Calu3 (cell line): ENCODE measurements at regions not wholly inside any gene's neighbourhood (a gene's known extent, or its start where the extent isn't known, plus 50 kb on each side); places are given as distances from the start of the nearest gene placed in this dataset.

Experiments used
- BruUV-seq: library from RNA; stranded (reverse); fragments of 400-500 nt; replicated peaks from 2 replicates; lab custom pipeline; 2021; lab: Mats Ljungman, UMichigan
- CTCF ChIA-PET: fragments of 300-600 bp; sonication (Branson Sonifier 250); formaldehyde crosslinking; loops from one replicate; lab custom pipeline; 2022; ENCODE audit warnings: antibody characterized with exemption; lab: Charles Lee
- DNase-seq: peaks from one replicate; pipeline ENCODE4 v3.0.0; 2022
- H3K27ac Mint-ChIP-seq: one replicate; pipeline ENCODE4 v1.8.0; 2022; ENCODE audit warnings: mixed read lengths; ENCODE audit not compliant: unreplicated experiment
- H3K27me3 Mint-ChIP-seq: one replicate; pipeline ENCODE4 v1.8.0; 2022; ENCODE audit warnings: mixed read lengths; ENCODE audit not compliant: unreplicated experiment
- H3K36me3 Mint-ChIP-seq: one replicate; pipeline ENCODE4 v1.8.0; 2022; ENCODE audit warnings: mild to moderate bottlenecking, moderate library complexity, mixed read lengths; ENCODE audit not compliant: insufficient read depth, unreplicated experiment
- H3K4me1 Mint-ChIP-seq: one replicate; pipeline ENCODE4 v1.8.0; 2022; ENCODE audit warnings: mild to moderate bottlenecking, low read depth, mixed read lengths; ENCODE audit not compliant: unreplicated experiment
- H3K4me3 Mint-ChIP-seq: one replicate; pipeline ENCODE4 v1.8.0; 2022; ENCODE audit warnings: mild to moderate bottlenecking, low read depth, moderate library complexity, mixed read lengths; ENCODE audit not compliant: unreplicated experiment
- H3K9me3 Mint-ChIP-seq: one replicate; pipeline ENCODE4 v1.8.0; 2022; ENCODE audit warnings: low read depth, mixed read lengths; ENCODE audit not compliant: unreplicated experiment
- intact Hi-C: fragments of 100-400 bp; cut with micrococcal nuclease; formaldehyde crosslinking; loops from one replicate; pipeline ENCODE4 v1.10.0; 2022; ENCODE audit not compliant: unreplicated experiment
- TF ChIP-seq, protein P1 (sequence below): fragments of 200-600 bp; IDR thresholded peaks from one replicate; pipeline ENCODE4 v1.8.0; 2022; ENCODE audit warnings: antibody characterized with exemption; ENCODE audit not compliant: unreplicated experiment

DNA sequence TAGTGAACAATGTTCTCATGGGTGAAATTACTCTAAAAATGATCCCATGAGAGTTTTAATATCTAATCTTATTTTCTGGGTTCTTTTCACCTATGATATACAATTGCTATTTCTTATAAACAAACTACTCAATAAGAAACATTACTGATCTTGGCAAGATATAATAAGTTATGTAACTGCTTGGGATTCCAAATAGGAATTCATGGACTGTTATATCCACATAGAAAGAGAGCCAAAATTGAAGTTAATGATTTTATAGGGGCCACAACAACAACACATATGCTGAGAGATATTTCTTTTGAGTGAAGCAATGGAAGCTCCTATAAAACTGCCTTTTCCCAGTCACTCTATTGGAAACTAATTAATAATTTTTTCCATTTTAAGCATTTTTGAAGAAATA lies 90.4 kb upstream of the TLL1 start:
- Mint-ChIP-seq H3K36me3 (no peaks in the 10 kb centered on the region), H3K4me3 (no peak overlapping the region), H3K27me3 (no peaks in the 10 kb centered on the region), H3K27ac (no peak overlapping the region), H3K9me3 (no peaks in the 10 kb centered on the region), H3K4me1 (peaks cover 12% of the 10 kb centered on the region)
- DNase-seq = no peak
- no TSS peak for BruUV-seq
- intact Hi-C loops = no loop called here
- CTCF ChIA-PET = no interaction called here
- TF ChIP-seq, protein P1, sequence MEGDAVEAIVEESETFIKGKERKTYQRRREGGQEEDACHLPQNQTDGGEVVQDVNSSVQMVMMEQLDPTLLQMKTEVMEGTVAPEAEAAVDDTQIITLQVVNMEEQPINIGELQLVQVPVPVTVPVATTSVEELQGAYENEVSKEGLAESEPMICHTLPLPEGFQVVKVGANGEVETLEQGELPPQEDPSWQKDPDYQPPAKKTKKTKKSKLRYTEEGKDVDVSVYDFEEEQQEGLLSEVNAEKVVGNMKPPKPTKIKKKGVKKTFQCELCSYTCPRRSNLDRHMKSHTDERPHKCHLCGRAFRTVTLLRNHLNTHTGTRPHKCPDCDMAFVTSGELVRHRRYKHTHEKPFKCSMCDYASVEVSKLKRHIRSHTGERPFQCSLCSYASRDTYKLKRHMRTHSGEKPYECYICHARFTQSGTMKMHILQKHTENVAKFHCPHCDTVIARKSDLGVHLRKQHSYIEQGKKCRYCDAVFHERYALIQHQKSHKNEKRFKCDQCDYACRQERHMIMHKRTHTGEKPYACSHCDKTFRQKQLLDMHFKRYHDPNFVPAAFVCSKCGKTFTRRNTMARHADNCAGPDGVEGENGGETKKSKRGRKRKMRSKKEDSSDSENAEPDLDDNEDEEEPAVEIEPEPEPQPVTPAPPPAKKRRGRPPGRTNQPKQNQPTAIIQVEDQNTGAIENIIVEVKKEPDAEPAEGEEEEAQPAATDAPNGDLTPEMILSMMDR = no peak

DNA sequence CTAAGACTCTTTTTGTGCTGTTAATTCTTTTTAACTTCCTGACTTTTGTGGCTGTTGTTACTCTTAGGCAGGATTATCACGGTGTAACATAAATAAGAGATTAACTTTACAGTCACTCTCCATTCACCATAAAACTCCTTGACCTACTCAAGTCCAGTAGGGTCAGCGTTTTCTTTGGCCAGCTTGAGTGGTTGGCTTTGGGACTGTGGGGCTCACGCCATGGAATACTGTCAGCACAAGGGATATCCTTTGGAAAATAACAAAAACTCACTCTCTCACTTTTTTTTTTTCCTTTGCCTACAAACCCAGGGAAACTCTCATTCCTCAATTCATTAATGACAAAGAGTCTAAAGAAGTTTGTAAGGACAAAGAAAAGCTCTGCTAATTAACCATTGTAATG lies 89.4 kb upstream of the TLL1 start:
- H3K27me3 Mint-ChIP-seq = no peaks in the 10 kb centered on the region
- TF ChIP-seq, protein P1 = no peak
- no peaks in the 10 kb centered on the region for H3K9me3 Mint-ChIP-seq
- peaks cover 12% of the 10 kb centered on the region for H3K4me1 Mint-ChIP-seq
- intact Hi-C loops = no loop called here
- no peak overlapping the region for H3K27ac Mint-ChIP-seq
- H3K4me3 Mint-ChIP-seq = no peak overlapping the region
- DNase-seq = no peak
- no peaks in the 10 kb centered on the region for H3K36me3 Mint-ChIP-seq
- BruUV-seq = no TSS peak
- CTCF ChIA-PET = no interaction called here

DNA sequence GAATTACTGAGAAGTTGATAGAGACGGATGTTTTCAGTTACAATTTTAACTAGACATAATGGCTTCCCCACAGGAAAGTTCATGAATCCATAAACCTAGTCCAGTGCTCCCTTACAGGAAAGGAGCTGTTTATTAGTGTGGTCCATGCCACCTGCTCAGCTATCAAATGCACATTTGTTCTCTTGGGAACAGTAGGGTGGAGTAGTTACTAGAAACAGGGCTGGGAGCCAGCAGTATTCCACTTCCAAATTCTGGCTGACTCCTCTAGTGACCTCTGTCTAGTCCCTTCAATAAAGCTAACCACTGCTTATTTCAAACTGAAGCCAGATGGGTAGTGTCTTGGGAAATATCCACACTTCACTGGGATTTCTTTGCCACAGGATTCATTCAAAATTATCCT lies 88.4 kb upstream of the TLL1 start:
- TF ChIP-seq, protein P1 = no peak
- Mint-ChIP-seq H3K27ac (no peak overlapping the region), H3K9me3 (no peaks in the 10 kb centered on the region), H3K27me3 (no peaks in the 10 kb centered on the region), H3K36me3 (no peaks in the 10 kb centered on the region), H3K4me3 (no peak overlapping the region), H3K4me1 (peaks cover 12% of the 10 kb centered on the region)
- BruUV-seq = no TSS peak
- DNase-seq = no peak
- intact Hi-C loops = no loop called here
- CTCF ChIA-PET = no interaction called here

DNA sequence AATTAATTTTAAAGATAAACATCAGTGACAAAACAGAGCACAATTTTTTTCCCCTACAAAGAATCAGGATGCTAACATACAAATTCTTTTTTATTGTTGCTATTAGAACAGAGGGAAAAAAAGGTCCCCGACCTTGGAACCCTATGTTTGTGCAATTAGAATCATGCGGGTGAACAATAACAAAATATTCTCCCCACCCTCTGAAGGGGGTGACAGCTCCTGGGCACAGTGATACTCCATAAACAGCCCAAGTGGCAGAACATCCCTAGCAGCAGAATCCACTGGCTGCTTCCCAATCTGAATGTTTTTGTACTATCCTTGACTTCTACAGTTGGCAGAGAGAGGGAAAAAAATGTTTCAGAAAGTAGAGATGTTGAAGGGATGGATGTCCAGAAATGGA lies 87.7 kb upstream of the TLL1 start:
- no peak overlapping the region for H3K27ac Mint-ChIP-seq
- no peak overlapping the region for H3K4me3 Mint-ChIP-seq
- H3K36me3 Mint-ChIP-seq = no peaks in the 10 kb centered on the region
- CTCF ChIA-PET = no interaction called here
- intact Hi-C loops = no loop called here
- TF ChIP-seq, protein P1 = no peak
- peaks cover 7% of the 10 kb centered on the region for H3K4me1 Mint-ChIP-seq
- H3K9me3 Mint-ChIP-seq = no peaks in the 10 kb centered on the region
- no peaks in the 10 kb centered on the region for H3K27me3 Mint-ChIP-seq
- DNase-seq = no peak
- no TSS peak for BruUV-seq
